ENCODE measurements at regions not wholly inside any gene's neighbourhood (a gene's known extent, or its start where the extent isn't known, plus 50 kb on each side); places are given as distances from the start of the nearest gene placed in this dataset.

GRCh38 chr6:105692613-105693215 is 289.8 kb upstream of the PREP start:
- TF ChIP-seq CTCF (IDR thresholded peaks at IDR 0.05; ENCODE audit: low read depth, low read length) (no peak), EZH2phosphoT487 (IDR thresholded peaks at IDR 0.05; ENCODE audit: low read depth) (no peak)
